ENCODE measurements at regions not wholly inside any gene's neighbourhood (a gene's known extent, or its start where the extent isn't known, plus 50 kb on each side); places are given as distances from the start of the nearest gene placed in this dataset.
"Not testable (repeated sequence)": the region's sequence is repeated elsewhere in the genome, so short reads cannot be mapped to it uniquely, and the experiment has no call there.

DNA sequence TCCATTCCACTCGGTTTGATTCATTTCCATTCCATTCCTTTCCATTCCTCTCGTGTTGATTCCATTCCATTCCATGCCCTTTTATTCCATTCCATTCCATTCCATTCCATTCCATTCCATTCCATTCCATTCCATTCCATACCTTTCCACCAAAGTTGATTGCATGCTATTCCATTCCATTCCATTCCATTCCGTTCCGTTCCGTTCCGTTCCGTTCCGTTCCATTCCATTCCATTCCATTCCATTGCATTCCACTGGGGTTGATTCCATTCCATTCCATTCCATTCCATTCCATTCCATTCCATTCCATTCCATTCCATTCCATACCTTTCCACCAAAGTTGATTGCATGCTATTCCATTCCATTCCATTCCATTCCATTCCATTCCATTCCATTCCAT, 154.3 kb downstream of the CWH43 start:
- H3K9me3 ChIP-seq (replicated peaks); H3K36me3 ChIP-seq: not testable (repeated sequence)
- DNase-seq = peak; percentile 35

GRCh38 chr4:49141955-49142354, 155.9 kb downstream of the CWH43 start:
- H3K9me3 ChIP-seq (replicated peaks) = peaks cover 23% of the 10 kb centered on the region
- DNase-seq; intact Hi-C loops (cut with micrococcal nuclease); H3K4me1 ChIP-seq; H3K27ac ChIP-seq (replicated peaks); H3K27me3 ChIP-seq (ENCODE audit: low read depth); H3K4me3 ChIP-seq; H3K36me3 ChIP-seq: not testable (repeated sequence)

More for the DNA sequence above, 154.3 kb downstream of the CWH43 start:
- H3K27me3 ChIP-seq (ENCODE audit: low read depth); H3K4me1 ChIP-seq; H3K27ac ChIP-seq (replicated peaks); intact Hi-C loops (cut with micrococcal nuclease); H3K4me3 ChIP-seq: not testable (repeated sequence)

- DNase-seq; H3K27me3 ChIP-seq (ENCODE audit: low read depth); H3K4me1 ChIP-seq; H3K4me3 ChIP-seq; H3K36me3 ChIP-seq; H3K27ac ChIP-seq (replicated peaks); intact Hi-C loops (cut with micrococcal nuclease): not testable (repeated sequence)
- H3K9me3 ChIP-seq (replicated peaks) = peaks cover 73% of the 10 kb centered on the region
Observed at GRCh38 chr4:49147143-49147542, 161.1 kb downstream of the CWH43 start.

DNA sequence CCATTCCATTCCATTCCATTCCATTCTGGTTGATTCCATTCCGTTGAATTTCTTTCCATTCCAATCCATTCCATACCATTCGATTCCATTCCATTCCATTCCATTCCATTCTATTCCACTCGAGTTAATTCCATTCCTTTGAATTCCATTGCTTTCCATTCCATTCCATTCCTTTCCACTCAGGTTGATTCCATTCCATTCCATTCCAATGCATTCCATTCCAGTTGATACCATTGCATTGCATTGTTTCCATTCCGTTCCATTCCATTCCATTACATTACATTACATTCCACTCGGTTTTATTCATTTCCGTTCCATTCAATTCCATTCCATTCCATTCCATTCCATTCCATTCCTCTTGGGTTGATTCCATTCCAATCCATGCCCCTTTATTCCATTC, 161.5 kb downstream of the CWH43 start:
- H3K27ac ChIP-seq (replicated peaks); H3K4me1 ChIP-seq; H3K4me3 ChIP-seq; DNase-seq; intact Hi-C loops (cut with micrococcal nuclease); H3K27me3 ChIP-seq (ENCODE audit: low read depth); H3K36me3 ChIP-seq: not testable (repeated sequence)
- H3K9me3 ChIP-seq (replicated peaks) = peaks cover 77% of the 10 kb centered on the region

DNA sequence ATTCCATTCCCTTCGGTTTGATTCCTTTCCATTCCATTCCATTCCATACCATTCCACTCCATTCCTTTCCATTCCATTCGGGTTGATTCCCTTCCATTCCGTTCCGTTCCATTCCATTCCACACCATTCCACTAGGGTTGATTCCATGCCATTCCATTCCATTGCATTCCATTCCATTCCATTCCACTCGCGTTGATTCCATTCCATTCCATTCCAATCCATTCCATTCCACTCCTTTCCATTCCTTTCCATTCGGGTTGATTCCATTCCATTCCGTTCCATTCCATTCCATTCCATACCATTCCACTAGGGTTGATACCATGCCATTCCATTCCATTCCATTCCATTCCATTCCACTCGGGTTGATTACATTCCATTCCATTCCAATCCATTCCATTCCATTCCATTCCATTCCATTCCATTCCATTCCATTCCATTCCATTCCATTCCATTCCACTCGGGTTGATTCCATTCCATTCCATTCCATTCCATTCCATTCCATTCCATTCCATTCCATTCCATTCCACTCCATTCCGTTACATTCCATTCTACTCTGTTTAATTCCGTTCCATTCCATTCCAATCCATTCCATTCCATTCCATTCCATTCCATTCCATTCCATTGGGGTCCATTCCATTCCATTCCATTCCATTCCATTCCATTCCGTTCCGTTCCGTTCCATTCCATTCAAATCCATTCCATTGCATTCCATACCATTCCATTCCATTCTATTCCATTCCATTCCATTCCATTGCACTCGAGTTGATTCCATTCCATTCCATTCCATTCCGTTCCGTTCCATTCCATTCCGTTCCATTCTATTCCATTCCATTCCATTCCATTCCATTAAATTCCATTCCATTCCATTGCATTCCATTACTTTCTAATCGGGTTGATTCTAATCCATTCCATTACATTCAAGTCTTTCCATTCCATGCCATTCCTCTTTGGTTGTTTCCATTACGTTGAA, 163.2 kb downstream of the CWH43 start:
- H3K27me3 ChIP-seq (ENCODE audit: low read depth); H3K4me3 ChIP-seq; intact Hi-C loops (cut with micrococcal nuclease); H3K4me1 ChIP-seq; DNase-seq; H3K27ac ChIP-seq (replicated peaks); H3K36me3 ChIP-seq: not testable (repeated sequence)
- peaks cover 91% of the 10 kb centered on the region for H3K9me3 ChIP-seq (replicated peaks)

DNA sequence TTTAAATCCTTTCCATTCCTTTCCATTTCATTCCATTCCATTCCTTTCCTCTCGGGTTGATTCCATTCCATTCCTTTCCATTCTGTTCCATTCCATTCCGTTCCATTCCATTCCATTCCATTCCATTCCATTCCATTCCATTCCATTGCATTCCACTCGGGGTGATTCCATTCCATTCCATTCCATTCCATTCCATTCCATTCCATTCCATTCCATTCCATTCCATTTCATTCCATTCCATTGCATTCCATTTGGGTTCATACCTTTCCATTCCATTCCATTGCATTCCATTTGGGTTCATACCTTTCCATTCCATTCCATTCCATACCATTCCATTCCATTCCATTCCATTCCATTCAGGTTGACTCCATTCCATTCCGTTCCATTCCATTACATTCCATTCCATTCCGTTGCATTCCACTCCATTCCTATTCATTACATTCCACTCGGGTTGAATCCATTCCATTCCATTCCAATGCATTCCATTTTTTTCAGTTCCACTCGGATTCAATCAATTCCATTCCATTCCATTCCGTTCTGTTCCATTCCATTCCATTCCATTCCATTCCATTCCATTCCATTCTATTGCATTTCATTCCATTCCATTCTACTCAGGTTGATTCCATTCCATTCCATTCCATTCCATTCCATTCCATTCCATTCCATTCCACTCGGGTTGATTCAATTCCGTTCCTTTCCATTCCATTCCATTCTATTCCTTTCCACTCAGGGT, 164.4 kb downstream of the CWH43 start:
- H3K27ac ChIP-seq (replicated peaks); H3K4me3 ChIP-seq; H3K4me1 ChIP-seq; H3K36me3 ChIP-seq; DNase-seq; intact Hi-C loops (cut with micrococcal nuclease); H3K27me3 ChIP-seq (ENCODE audit: low read depth): not testable (repeated sequence)
- H3K9me3 ChIP-seq (replicated peaks) = peaks cover 98% of the 10 kb centered on the region

GRCh38 chr4:49153011-49153410, 166.9 kb downstream of the CWH43 start:
- H3K36me3 ChIP-seq; intact Hi-C loops (cut with micrococcal nuclease); DNase-seq; H3K4me3 ChIP-seq; H3K27me3 ChIP-seq (ENCODE audit: low read depth); H3K4me1 ChIP-seq; H3K27ac ChIP-seq (replicated peaks): not testable (repeated sequence)
- H3K9me3 ChIP-seq (replicated peaks) = peaks cover 93% of the 10 kb centered on the region

- H3K27me3 ChIP-seq (ENCODE audit: low read depth); H3K36me3 ChIP-seq; H3K4me3 ChIP-seq; H3K4me1 ChIP-seq; DNase-seq; intact Hi-C loops (cut with micrococcal nuclease); H3K27ac ChIP-seq (replicated peaks): not testable (repeated sequence)
- peaks cover 87% of the 10 kb centered on the region for H3K9me3 ChIP-seq (replicated peaks)
Observed at GRCh38 chr4:49154308-49155103, 168.4 kb downstream of the CWH43 start.

DNA sequence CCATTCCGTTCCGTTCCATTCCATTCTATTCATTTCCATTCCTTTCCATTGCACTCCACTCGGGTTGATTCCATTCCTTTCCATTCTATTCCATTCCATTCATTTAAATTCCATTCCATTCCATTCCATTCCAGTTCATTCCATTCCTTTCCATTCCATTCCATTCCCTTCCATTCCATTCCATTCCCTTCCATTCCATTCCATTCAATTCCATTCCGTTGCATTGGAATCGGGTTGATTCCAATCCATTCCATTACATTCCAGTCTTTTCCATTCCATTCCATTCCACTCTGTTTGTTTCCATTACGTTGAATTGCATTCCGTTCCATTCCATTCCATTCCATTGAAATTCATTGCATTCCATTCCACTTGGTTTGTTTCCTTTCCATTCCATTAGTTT, 169.2 kb downstream of the CWH43 start:
- H3K27me3 ChIP-seq (ENCODE audit: low read depth); H3K27ac ChIP-seq (replicated peaks); intact Hi-C loops (cut with micrococcal nuclease); H3K36me3 ChIP-seq; H3K4me3 ChIP-seq; DNase-seq; H3K4me1 ChIP-seq: not testable (repeated sequence)
- peaks cover 79% of the 10 kb centered on the region for H3K9me3 ChIP-seq (replicated peaks)

DNA sequence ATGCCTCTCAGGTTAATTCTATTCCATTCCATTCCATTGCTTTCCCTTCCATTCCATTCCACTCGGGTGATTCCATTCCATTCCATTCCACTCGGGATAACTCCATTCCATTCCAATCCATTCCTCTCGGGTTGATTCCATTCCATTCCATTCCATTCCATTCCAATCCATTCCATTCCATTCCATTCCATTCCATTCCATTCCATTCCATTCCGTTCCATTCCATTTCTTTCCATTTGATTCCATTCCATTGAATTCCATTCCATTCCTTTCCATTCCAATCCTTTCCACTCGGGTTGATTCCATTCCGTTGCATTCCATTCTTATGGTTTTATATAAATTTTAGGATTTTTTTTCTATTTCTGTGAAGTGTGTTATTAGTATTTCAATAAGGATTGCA, 170.2 kb downstream of the CWH43 start:
- intact Hi-C loops (cut with micrococcal nuclease); H3K4me1 ChIP-seq; DNase-seq; H3K36me3 ChIP-seq; H3K4me3 ChIP-seq; H3K27ac ChIP-seq (replicated peaks); H3K27me3 ChIP-seq (ENCODE audit: low read depth): not testable (repeated sequence)
- H3K9me3 ChIP-seq (replicated peaks) = peaks cover 69% of the 10 kb centered on the region

DNA sequence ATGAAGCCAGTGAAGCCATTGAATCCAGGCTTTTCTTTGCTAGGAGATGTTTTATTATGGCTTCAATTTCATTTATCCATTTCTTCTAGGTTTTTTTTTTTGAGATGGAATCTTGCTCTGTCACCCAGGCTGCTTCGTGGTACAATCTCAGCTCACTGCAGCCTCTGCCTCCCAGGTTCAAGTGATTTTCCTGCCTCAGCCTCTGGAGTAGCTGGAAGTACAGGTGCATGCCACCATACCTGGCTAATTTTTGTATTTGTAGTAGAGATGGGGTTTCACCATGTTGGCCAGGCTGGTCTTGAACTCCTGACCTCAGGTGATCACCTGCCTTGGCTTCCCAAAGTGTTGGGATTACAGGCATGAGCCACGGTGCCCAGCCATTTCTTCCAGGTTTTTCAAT, 171.6 kb downstream of the CWH43 start:
- DNase-seq; intact Hi-C loops (cut with micrococcal nuclease); H3K4me1 ChIP-seq; H3K4me3 ChIP-seq; H3K27ac ChIP-seq (replicated peaks); H3K36me3 ChIP-seq; H3K27me3 ChIP-seq (ENCODE audit: low read depth): not testable (repeated sequence)
- H3K9me3 ChIP-seq (replicated peaks) = peaks cover 55% of the 10 kb centered on the region

- H3K9me3 ChIP-seq (replicated peaks) = peaks cover 26% of the 10 kb centered on the region
- H3K36me3 ChIP-seq; DNase-seq; H3K27me3 ChIP-seq (ENCODE audit: low read depth); H3K27ac ChIP-seq (replicated peaks); H3K4me1 ChIP-seq; intact Hi-C loops (cut with micrococcal nuclease); H3K4me3 ChIP-seq: not testable (repeated sequence)
Observed at GRCh38 chr4:49161111-49161541, 175.1 kb downstream of the CWH43 start.

GRCh38 chr4:49164916-49165315, 178.8 kb downstream of the CWH43 start:
- H3K9me3 ChIP-seq (replicated peaks); H3K4me3 ChIP-seq; H3K27ac ChIP-seq (replicated peaks); H3K4me1 ChIP-seq; H3K36me3 ChIP-seq; intact Hi-C loops (cut with micrococcal nuclease); H3K27me3 ChIP-seq (ENCODE audit: low read depth); DNase-seq: not testable (repeated sequence)

All from left ventricle myocardium inferior (tissue), 1 donor.